GM21786 (cell line): ENCODE measurements at regions not wholly inside any gene's neighbourhood (a gene's known extent, or its start where the extent isn't known, plus 50 kb on each side); places are given as distances from the start of the nearest gene placed in this dataset.

Source experiments
- ATAC-seq: cut with Tn5 transposase; IDR thresholded peaks from one replicate; pipeline ENCODE4 v1.9.1; 2021; ENCODE audit not compliant: unreplicated experiment

- no peak for ATAC-seq
Measured at GRCh38 chr4:15215109-15215508, 212.7 kb upstream of the C1QTNF7 start.

- ATAC-seq, result no peak
Measured at GRCh38 chr4:15226203-15226602, 201.6 kb upstream of the C1QTNF7 start.

GRCh38 chr4:15231265-15232091, 196.4 kb upstream of the C1QTNF7 start:
- ATAC-seq, result peak; percentile 81

- no peak for ATAC-seq
Measured at GRCh38 chr4:15232366-15233263, 195.2 kb upstream of the C1QTNF7 start.

- peak; percentile 31 for ATAC-seq
Measured at GRCh38 chr4:15233264-15233597, 194.6 kb upstream of the C1QTNF7 start.

- peak; percentile 33 for ATAC-seq
Measured at GRCh38 chr4:15233626-15234025, 194.2 kb upstream of the C1QTNF7 start.

GRCh38 chr4:15234116-15234855, 193.5 kb upstream of the C1QTNF7 start:
- ATAC-seq, result no peak

- no peak for ATAC-seq
Measured at GRCh38 chr4:15234856-15235126, 193.0 kb upstream of the C1QTNF7 start.

- ATAC-seq, result no peak
Measured at GRCh38 chr4:15235135-15235534, 192.7 kb upstream of the C1QTNF7 start.

GRCh38 chr4:15237648-15238230, 190.1 kb upstream of the C1QTNF7 start:
- ATAC-seq, result no peak

GRCh38 chr4:15238720-15239119, 189.1 kb upstream of the C1QTNF7 start:
- ATAC-seq, result peak; percentile 78

GRCh38 chr4:15239866-15240265, 188.0 kb upstream of the C1QTNF7 start:
- ATAC-seq, result no peak

GRCh38 chr4:15240764-15241163, 187.1 kb upstream of the C1QTNF7 start:
- ATAC-seq, result no peak

- no peak for ATAC-seq
Measured at GRCh38 chr4:15242021-15242420, 185.8 kb upstream of the C1QTNF7 start.

- no peak for ATAC-seq
Measured at GRCh38 chr4:15244354-15244753, 183.5 kb upstream of the C1QTNF7 start.

GRCh38 chr4:15245006-15245530, 182.8 kb upstream of the C1QTNF7 start:
- no peak for ATAC-seq

GRCh38 chr4:15250021-15250441, 177.8 kb upstream of the C1QTNF7 start:
- ATAC-seq, result no peak

- peak; percentile 90 for ATAC-seq
Measured at GRCh38 chr4:15253349-15253748, 174.5 kb upstream of the C1QTNF7 start.

GRCh38 chr4:15254236-15254880, 173.5 kb upstream of the C1QTNF7 start:
- no peak for ATAC-seq

- ATAC-seq, result no peak
Measured at GRCh38 chr4:15255537-15255936, 172.3 kb upstream of the C1QTNF7 start.
